Stimulated activated effector memory CD8-positive, alpha-beta T cell treated with anti-CD3 and anti-CD28 coated beads, Interleukin-12 subunit alpha, Interleukin-12 subunit beta, amount 100 ng/mL, for 72 hours (primary cell): ENCODE measurements at regions not wholly inside any gene's neighbourhood (a gene's known extent, or its start where the extent isn't known, plus 50 kb on each side); places are given as distances from the start of the nearest gene placed in this dataset.

ENCODE experiments used
- ATAC-seq: fragments of 150-1000 bp; cut with Tn5 transposase; 2 replicates; pipeline ENCODE4 v1.10.0; 2021
- DNase-seq, 2 donors: peaks; one replicate each; pipeline ENCODE4 v3.0.0; 2021 to 2022; ENCODE audit warnings: low spot score in 2 of 2
- H3K27ac Mint-ChIP-seq: one replicate; pipeline ENCODE4 v1.8.0; 2022; ENCODE audit warnings: mild to moderate bottlenecking, mixed read lengths
- H3K36me3 Mint-ChIP-seq: one replicate; pipeline ENCODE4 v1.8.0; 2022; ENCODE audit warnings: mild to moderate bottlenecking, mixed read lengths
- H3K4me1 Mint-ChIP-seq: one replicate; pipeline ENCODE4 v1.8.0; 2022; ENCODE audit warnings: mixed read lengths
- H3K4me3 Mint-ChIP-seq: one replicate; pipeline ENCODE4 v1.8.0; 2022; ENCODE audit warnings: mild to moderate bottlenecking, mixed read lengths
- H3K9me3 Mint-ChIP-seq: one replicate; pipeline ENCODE4 v1.8.0; 2022; ENCODE audit warnings: mixed read lengths

GRCh38 chr11:70669281-70669680 lies 271.0 kb downstream of the CTTN start:
- no peak for ATAC-seq
- Mint-ChIP-seq H3K27ac (no peak overlapping the region), H3K4me3 (no peak overlapping the region), H3K36me3 (no peaks in the 10 kb centered on the region), H3K4me1 (no peaks in the 10 kb centered on the region), H3K9me3 (no peaks in the 10 kb centered on the region)
- no peak for DNase-seq

GRCh38 chr11:70669871-70670675 lies 271.7 kb downstream of the CTTN start:
- ATAC-seq (no peak), DNase-seq (no peak)
- Mint-ChIP-seq H3K9me3 (no peaks in the 10 kb centered on the region), H3K27ac (no peak overlapping the region), H3K36me3 (no peaks in the 10 kb centered on the region), H3K4me3 (no peak overlapping the region), H3K4me1 (no peaks in the 10 kb centered on the region)

DNA sequence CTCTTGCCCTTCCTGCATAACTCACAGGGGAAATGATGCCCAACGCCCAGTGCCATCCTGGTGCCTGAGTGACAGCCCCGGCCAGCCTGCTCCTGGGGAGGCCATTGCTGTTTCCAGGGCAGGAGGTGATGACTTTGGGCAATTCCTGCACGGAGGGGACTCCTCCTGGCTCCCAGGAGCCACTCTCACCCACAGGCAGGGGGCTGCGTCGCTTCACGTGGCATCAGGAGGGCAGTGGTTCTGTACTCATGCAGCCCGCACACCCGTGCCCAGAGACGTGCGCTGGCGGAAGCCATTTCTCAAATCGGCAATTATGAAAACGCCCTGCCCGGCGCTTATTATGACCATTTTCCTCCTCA lies 272.3 kb downstream of the CTTN start:
- H3K27ac Mint-ChIP-seq: no peak overlapping the region
- H3K4me1 Mint-ChIP-seq: no peaks in the 10 kb centered on the region
- ATAC-seq (no peak), DNase-seq (no peak)
- H3K36me3 Mint-ChIP-seq: no peaks in the 10 kb centered on the region
- H3K9me3 Mint-ChIP-seq: no peaks in the 10 kb centered on the region
- H3K4me3 Mint-ChIP-seq: no peak overlapping the region

GRCh38 chr11:70671083-70671482 lies 272.8 kb downstream of the CTTN start:
- ATAC-seq: no peak
- H3K4me1 Mint-ChIP-seq: no peaks in the 10 kb centered on the region
- H3K4me3 Mint-ChIP-seq: no peak overlapping the region
- H3K36me3 Mint-ChIP-seq: no peaks in the 10 kb centered on the region
- no peaks in the 10 kb centered on the region for H3K9me3 Mint-ChIP-seq
- DNase-seq: no peak
- no peak overlapping the region for H3K27ac Mint-ChIP-seq

DNA sequence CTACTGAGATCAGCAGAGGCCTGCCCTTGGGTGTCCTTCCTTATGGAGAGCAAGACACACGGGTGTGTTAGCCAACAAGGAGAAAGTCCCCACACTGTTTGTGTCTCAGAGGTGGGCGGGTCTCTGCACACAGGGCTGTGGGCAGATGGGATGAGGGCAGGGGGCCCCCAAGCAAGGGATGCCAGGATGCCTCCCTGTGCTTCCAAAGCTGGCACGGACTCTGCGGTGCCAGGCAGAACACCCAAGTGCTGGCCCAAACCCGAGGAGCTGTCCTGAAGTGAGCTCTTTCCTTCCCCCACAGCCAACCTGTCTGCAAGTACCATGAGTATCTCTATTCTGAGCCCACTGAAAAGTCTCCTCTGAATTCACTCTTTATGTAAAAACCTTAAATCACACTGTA lies 273.3 kb downstream of the CTTN start:
- Mint-ChIP-seq H3K9me3 (no peaks in the 10 kb centered on the region), H3K4me1 (no peaks in the 10 kb centered on the region), H3K27ac (no peak overlapping the region), H3K4me3 (no peak overlapping the region), H3K36me3 (no peaks in the 10 kb centered on the region)
- ATAC-seq (no peak), DNase-seq (no peak)

- H3K9me3 Mint-ChIP-seq: no peaks in the 10 kb centered on the region
- DNase-seq: no peak
These were observed 274.8 kb downstream of the CTTN start for GRCh38 chr11:70672991-70673653.

DNA sequence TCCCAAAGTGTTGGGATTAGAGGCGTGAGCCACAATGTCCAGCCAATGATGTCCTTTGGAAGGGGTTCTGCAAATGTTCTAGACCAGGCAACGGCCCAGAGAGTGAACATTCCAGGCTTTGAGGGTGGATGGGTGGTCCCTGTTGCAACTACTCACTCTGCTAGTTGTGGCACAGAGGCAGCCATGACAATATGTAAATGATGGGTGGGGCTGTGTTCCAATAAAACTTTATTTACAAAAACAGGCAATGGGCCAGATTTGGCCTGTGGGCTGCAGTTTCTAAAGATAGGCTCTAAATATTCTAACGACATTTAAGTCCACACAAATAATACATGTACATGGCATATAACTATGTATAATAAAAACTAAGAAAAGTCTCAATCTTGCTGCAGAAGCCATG lies 276.3 kb downstream of the CTTN start:
- ATAC-seq: no peak
- Mint-ChIP-seq H3K36me3 (no peaks in the 10 kb centered on the region), H3K27ac (no peak overlapping the region), H3K4me1 (no peaks in the 10 kb centered on the region), H3K9me3 (no peaks in the 10 kb centered on the region), H3K4me3 (no peak overlapping the region)
- no peak for DNase-seq

More at GRCh38 chr11:70672991-70673653, 274.8 kb downstream of the CTTN start:
- Mint-ChIP-seq H3K4me1 (no peaks in the 10 kb centered on the region), H3K4me3 (no peak overlapping the region), H3K27ac (no peak overlapping the region), H3K36me3 (no peaks in the 10 kb centered on the region)
- no peak for ATAC-seq

GRCh38 chr11:70675697-70676374 lies 277.5 kb downstream of the CTTN start:
- no peak overlapping the region for H3K4me3 Mint-ChIP-seq
- no peak for ATAC-seq
- no peaks in the 10 kb centered on the region for H3K36me3 Mint-ChIP-seq
- DNase-seq: no peak
- H3K4me1 Mint-ChIP-seq: no peaks in the 10 kb centered on the region
- no peaks in the 10 kb centered on the region for H3K9me3 Mint-ChIP-seq
- H3K27ac Mint-ChIP-seq: no peak overlapping the region

GRCh38 chr11:70677232-70677916 lies 279.0 kb downstream of the CTTN start:
- no peaks in the 10 kb centered on the region for H3K36me3 Mint-ChIP-seq
- ATAC-seq (no peak), DNase-seq (no peak)
- no peaks in the 10 kb centered on the region for H3K4me1 Mint-ChIP-seq
- no peaks in the 10 kb centered on the region for H3K9me3 Mint-ChIP-seq
- no peak overlapping the region for H3K27ac Mint-ChIP-seq
- H3K4me3 Mint-ChIP-seq: no peak overlapping the region

DNA sequence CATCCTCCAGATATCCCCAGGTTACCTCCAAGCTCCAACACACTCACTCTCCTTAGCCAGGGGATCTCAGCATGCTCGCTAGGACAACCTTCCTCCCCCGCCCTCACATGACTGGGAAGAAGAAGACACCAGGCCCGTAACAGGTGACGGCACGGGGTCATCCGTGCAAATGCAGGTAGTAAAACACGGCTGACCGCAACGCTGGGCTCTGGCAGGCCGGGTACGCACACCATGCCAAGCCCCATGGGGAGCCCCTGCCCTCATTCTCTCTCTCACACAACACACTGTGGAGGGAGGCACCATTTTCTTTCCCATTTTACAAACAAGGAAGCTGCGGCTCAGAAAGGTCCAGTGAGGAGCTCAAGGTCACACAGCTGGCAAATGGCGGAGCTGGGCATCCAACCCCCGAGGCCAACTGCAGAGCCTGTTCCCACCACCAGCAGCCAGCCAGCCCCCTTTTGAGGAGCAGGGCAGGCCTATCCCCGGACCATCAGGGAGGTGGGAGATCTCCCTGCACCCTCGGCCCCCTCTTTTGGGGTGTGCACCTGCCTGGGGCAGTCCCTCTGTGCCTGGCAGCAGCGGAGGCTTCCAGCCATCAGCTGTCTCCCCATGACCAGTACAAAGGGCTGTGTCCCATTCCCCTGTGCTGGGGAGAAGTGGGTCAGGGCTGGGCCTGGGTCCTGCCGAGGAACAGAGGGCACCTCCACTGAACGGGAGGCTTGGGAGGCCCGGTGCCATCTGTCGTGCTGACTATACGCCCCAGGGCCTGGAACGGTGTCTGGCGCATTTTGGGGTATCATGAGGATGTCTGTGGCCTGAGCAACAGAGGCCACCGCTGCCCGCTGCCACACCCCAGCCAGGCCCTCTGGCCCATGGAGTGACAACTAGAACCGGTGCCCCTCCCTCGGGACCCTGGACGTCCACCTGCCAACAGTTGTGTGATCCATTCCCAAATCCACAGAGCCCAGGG lies 280.9 kb downstream of the CTTN start:
- ATAC-seq: no peak
- no peaks in the 10 kb centered on the region for H3K36me3 Mint-ChIP-seq
- H3K27ac Mint-ChIP-seq: no peak overlapping the region
- H3K4me3 Mint-ChIP-seq: no peak overlapping the region
- no peaks in the 10 kb centered on the region for H3K9me3 Mint-ChIP-seq
- no peak for DNase-seq
- no peaks in the 10 kb centered on the region for H3K4me1 Mint-ChIP-seq

GRCh38 chr11:70680781-70681281 lies 282.5 kb downstream of the CTTN start:
- Mint-ChIP-seq H3K4me1 (no peaks in the 10 kb centered on the region), H3K27ac (no peak overlapping the region), H3K4me3 (no peak overlapping the region), H3K36me3 (no peaks in the 10 kb centered on the region), H3K9me3 (no peaks in the 10 kb centered on the region)
- ATAC-seq (peak; percentile 53), DNase-seq (peak in 1 of 2 donors; percentile 49)

DNA sequence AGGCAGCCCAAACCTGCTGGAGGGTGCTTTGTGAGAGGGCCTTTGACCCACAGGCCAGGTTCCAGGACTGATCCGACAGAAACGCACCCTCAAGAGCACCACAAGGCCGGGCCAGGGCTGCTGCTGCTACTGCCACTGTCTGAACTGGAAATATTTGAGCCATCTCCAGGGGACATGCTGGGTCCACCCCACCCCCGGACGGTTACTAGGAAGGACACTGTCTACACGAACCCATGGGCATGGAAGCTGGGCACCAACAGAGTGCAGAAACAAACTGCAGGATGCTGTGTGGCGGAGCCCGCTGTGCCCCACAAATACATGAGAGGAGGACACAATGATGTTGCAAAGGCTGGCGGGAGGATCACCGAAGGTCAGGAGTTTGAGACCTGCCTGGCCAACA lies 283.7 kb downstream of the CTTN start:
- H3K4me1 Mint-ChIP-seq: no peaks in the 10 kb centered on the region
- no peaks in the 10 kb centered on the region for H3K36me3 Mint-ChIP-seq
- H3K4me3 Mint-ChIP-seq: no peak overlapping the region
- ATAC-seq (no peak), DNase-seq (no peak)
- H3K27ac Mint-ChIP-seq: peak overlapping the region; percentile 22
- no peaks in the 10 kb centered on the region for H3K9me3 Mint-ChIP-seq

GRCh38 chr11:70682760-70683159 lies 284.4 kb downstream of the CTTN start:
- Mint-ChIP-seq H3K9me3 (no peaks in the 10 kb centered on the region), H3K4me3 (no peak overlapping the region), H3K27ac (no peak overlapping the region), H3K36me3 (no peaks in the 10 kb centered on the region), H3K4me1 (no peaks in the 10 kb centered on the region)
- ATAC-seq (no peak), DNase-seq (no peak)

- H3K9me3 Mint-ChIP-seq: no peaks in the 10 kb centered on the region
- H3K27ac Mint-ChIP-seq: no peak overlapping the region
- ATAC-seq (no peak), DNase-seq (no peak)
- no peaks in the 10 kb centered on the region for H3K4me1 Mint-ChIP-seq
- no peak overlapping the region for H3K4me3 Mint-ChIP-seq
- no peaks in the 10 kb centered on the region for H3K36me3 Mint-ChIP-seq
These were observed 289.4 kb downstream of the CTTN start for GRCh38 chr11:70687716-70688115.
